ENCODE measurements at regions not wholly inside any gene's neighbourhood (a gene's known extent, or its start where the extent isn't known, plus 50 kb on each side); places are given as distances from the start of the nearest gene placed in this dataset.

DNA sequence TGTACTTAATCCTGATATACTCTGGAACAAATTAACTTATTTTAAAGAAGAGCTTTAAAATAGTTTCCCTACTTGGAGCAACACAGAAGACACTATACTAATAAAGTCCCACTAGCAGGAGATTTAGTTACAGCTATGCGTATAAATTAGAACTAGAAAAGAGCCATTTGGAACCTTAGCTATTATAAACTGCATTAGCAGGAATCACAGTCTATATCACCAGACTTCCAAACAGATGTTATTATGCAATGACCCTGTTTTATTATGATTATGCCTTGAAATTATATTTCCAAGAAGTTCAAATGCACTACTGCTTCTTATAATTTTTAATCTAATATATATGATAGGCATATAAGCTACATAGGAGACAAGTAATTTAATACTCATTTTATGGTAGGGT is 95.5 kb upstream of the WDR44 start:
- H3K79me2 ChIP-seq (ENCODE audit: insufficient read depth), result no peaks in the 10 kb centered on the region
- peaks cover 12% of the 10 kb centered on the region for H3K4me1 ChIP-seq (ENCODE audit: insufficient read depth)
- no peak overlapping the region for H3K4me2 ChIP-seq (ENCODE audit: unreplicated experiment)
- H4K20me1 ChIP-seq (ENCODE audit: insufficient read depth), result no peaks in the 10 kb centered on the region
- in situ Hi-C loops (cut with MboI), result no loop called here
- no peaks in the 10 kb centered on the region for H3K9me2 ChIP-seq (ENCODE audit: insufficient read depth)
- H3F3A ChIP-seq (ENCODE audit: insufficient read depth), result no peaks in the 10 kb centered on the region
- no peak overlapping the region for H3K27ac ChIP-seq
- H3K36me3 ChIP-seq (ENCODE audit: low read depth), result no peaks in the 10 kb centered on the region
- no peak for DNase-seq
- no peak overlapping the region for H3K9ac ChIP-seq
- H3K4me3 ChIP-seq, result no peak overlapping the region
- no peaks in the 10 kb centered on the region for H3K27me3 ChIP-seq (replicated peaks; ENCODE audit: insufficient read depth)
- no peak for TF ChIP-seq EZH2phosphoT487 (IDR thresholded peaks at IDR 0.05; ENCODE audit: insufficient read depth, low read depth)
- TF ChIP-seq EZH2 (IDR thresholded peaks at IDR 0.05; ENCODE audit: insufficient read depth, poor library complexity, severe bottlenecking), result no peak
- whole genome bisulfite sequencing, 2 experiments (ENCODE audit: low coverage in 1 of 2, low lambda C conversion rate in 2 of 2, missing lambda C conversion rate in 2 of 2), result 69 to 76% methylated on average over 1 of the region's 1 CpG
- no peaks in the 10 kb centered on the region for H3K9me3 ChIP-seq (ENCODE audit: low read depth)
- no peak overlapping the region for H2AFZ ChIP-seq

DNA sequence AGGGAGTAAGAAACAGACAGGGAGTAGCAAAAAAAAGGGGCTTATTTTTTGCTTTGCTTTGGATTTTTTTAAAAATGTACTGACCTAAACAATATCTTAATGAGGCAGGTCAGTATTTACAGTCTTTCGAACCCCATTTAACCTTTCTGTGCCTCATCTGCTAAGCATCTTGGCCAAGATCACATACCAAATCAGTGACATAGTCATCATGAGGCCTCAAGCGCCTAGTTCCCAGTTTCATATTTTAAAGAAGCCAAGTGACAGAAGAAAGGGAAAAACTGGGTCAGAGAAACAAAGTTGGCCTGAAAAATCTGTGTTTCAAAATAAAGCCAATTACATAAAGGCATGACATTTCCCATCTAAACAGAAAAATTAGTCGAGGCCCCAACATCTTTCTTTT is 94.6 kb upstream of the WDR44 start:
- DNase-seq, result peak; percentile 54
- H2AFZ ChIP-seq, result no peak overlapping the region
- in situ Hi-C loops (cut with MboI), result no loop called here
- no peak overlapping the region for H3K4me2 ChIP-seq (ENCODE audit: unreplicated experiment)
- H3K4me1 ChIP-seq (ENCODE audit: insufficient read depth), result peaks cover 12% of the 10 kb centered on the region
- no peaks in the 10 kb centered on the region for H3K79me2 ChIP-seq (ENCODE audit: insufficient read depth)
- H3K9me3 ChIP-seq (ENCODE audit: low read depth), result no peaks in the 10 kb centered on the region
- H3K36me3 ChIP-seq (ENCODE audit: low read depth), result no peaks in the 10 kb centered on the region
- no peak for TF ChIP-seq EZH2 (IDR thresholded peaks at IDR 0.05; ENCODE audit: insufficient read depth, poor library complexity, severe bottlenecking)
- TF ChIP-seq EZH2phosphoT487 (IDR thresholded peaks at IDR 0.05; ENCODE audit: insufficient read depth, low read depth), result no peak
- H3K27me3 ChIP-seq (replicated peaks; ENCODE audit: insufficient read depth), result no peaks in the 10 kb centered on the region
- 0 out of 2 replicates have a peak overlapping the region, but pooled peaks have one; percentile 4 for H3K27ac ChIP-seq
- H3F3A ChIP-seq (ENCODE audit: insufficient read depth), result no peaks in the 10 kb centered on the region
- H3K4me3 ChIP-seq, result no peak overlapping the region
- 4 to 5% methylated on average over 3 of the region's 3 CpGs for WGBS, 2 experiments (ENCODE audit: low coverage in 1 of 2, low lambda C conversion rate in 2 of 2, missing lambda C conversion rate in 2 of 2)
- H3K9me2 ChIP-seq (ENCODE audit: insufficient read depth), result no peaks in the 10 kb centered on the region
- H4K20me1 ChIP-seq (ENCODE audit: insufficient read depth), result no peaks in the 10 kb centered on the region
- H3K9ac ChIP-seq, result no peak overlapping the region

DNA sequence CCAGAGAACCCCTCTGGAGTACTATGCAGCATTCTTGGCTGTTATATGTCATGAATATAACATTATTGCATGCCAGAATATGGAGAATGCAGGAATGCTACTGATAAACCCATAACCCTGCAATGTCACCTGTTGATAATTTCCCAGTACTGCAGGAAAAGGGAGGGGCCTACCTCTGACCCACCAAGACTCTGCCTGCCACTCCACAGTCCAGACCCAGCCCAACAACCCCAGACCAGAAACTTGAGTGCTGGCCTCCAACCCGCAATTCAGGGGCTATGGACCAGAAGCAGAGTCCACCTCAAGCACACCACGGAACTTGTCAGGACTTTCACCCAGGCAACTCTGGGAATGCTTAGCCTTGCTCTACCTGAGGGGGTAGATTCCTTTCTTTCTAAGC is 92.9 kb upstream of the WDR44 start:
- no peak for DNase-seq
- WGBS, 2 experiments (ENCODE audit: low coverage in 1 of 2, low lambda C conversion rate in 2 of 2, missing lambda C conversion rate in 2 of 2), result 90 to 100% methylated on average over 2 of the region's 2 CpGs
- TF ChIP-seq EZH2 (IDR thresholded peaks at IDR 0.05; ENCODE audit: insufficient read depth, poor library complexity, severe bottlenecking), result no peak
- TF ChIP-seq EZH2phosphoT487 (IDR thresholded peaks at IDR 0.05; ENCODE audit: insufficient read depth, low read depth), result no peak
- H2AFZ ChIP-seq, result no peak overlapping the region
- peaks cover 12% of the 10 kb centered on the region for H3K4me1 ChIP-seq (ENCODE audit: insufficient read depth)
- no peaks in the 10 kb centered on the region for H3K79me2 ChIP-seq (ENCODE audit: insufficient read depth)
- no peaks in the 10 kb centered on the region for H3K9me2 ChIP-seq (ENCODE audit: insufficient read depth)
- H3K36me3 ChIP-seq (ENCODE audit: low read depth), result no peaks in the 10 kb centered on the region
- in situ Hi-C loops (cut with MboI), result no loop called here
- no peaks in the 10 kb centered on the region for H3K27me3 ChIP-seq (replicated peaks; ENCODE audit: insufficient read depth)
- no peak overlapping the region for H3K4me3 ChIP-seq
- H4K20me1 ChIP-seq (ENCODE audit: insufficient read depth), result no peaks in the 10 kb centered on the region
- H3K9me3 ChIP-seq (ENCODE audit: low read depth), result no peaks in the 10 kb centered on the region
- no peak overlapping the region for H3K27ac ChIP-seq
- H3K4me2 ChIP-seq (ENCODE audit: unreplicated experiment), result no peak overlapping the region
- H3F3A ChIP-seq (ENCODE audit: insufficient read depth), result no peaks in the 10 kb centered on the region
- H3K9ac ChIP-seq, result no peak overlapping the region

DNA sequence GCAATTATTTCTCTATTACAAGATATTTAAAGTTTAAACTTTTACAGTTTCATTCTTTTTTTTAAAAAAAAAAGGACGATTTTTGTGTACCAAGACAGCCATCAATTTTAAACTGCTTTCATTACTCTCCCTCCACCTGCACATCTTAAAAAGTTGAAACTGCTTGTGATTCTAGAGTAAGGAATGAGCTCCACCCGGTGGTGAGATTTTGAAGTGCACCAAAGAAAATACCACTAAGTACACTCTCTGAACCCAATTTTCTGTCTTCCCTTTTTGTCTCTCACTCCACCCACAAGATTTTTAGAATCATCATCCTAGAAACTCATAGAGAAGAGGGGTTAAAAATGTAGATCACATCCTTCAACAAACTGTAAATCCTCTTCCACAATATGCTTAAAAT is 91.3 kb upstream of the WDR44 start:
- TF ChIP-seq EZH2 (IDR thresholded peaks at IDR 0.05; ENCODE audit: insufficient read depth, poor library complexity, severe bottlenecking), result no peak
- TF ChIP-seq EZH2phosphoT487 (IDR thresholded peaks at IDR 0.05; ENCODE audit: insufficient read depth, low read depth), result no peak
- H3K9ac ChIP-seq, result no peak overlapping the region
- H3K27ac ChIP-seq, result no peak overlapping the region
- H2AFZ ChIP-seq, result no peak overlapping the region
- WGBS, 2 experiments (ENCODE audit: low coverage in 1 of 2, low lambda C conversion rate in 2 of 2, missing lambda C conversion rate in 2 of 2), result 0 to 6% methylated on average over 2 of the region's 2 CpGs
- H3K27me3 ChIP-seq (replicated peaks; ENCODE audit: insufficient read depth), result no peaks in the 10 kb centered on the region
- no peaks in the 10 kb centered on the region for H3K79me2 ChIP-seq (ENCODE audit: insufficient read depth)
- H3K4me2 ChIP-seq (ENCODE audit: unreplicated experiment), result no peak overlapping the region
- no peaks in the 10 kb centered on the region for H3F3A ChIP-seq (ENCODE audit: insufficient read depth)
- in situ Hi-C loops (cut with MboI), result no loop called here
- peaks cover 12% of the 10 kb centered on the region for H3K4me1 ChIP-seq (ENCODE audit: insufficient read depth)
- no peak overlapping the region for H3K4me3 ChIP-seq
- DNase-seq, result peak; percentile 35
- no peaks in the 10 kb centered on the region for H3K9me3 ChIP-seq (ENCODE audit: low read depth)
- no peaks in the 10 kb centered on the region for H3K9me2 ChIP-seq (ENCODE audit: insufficient read depth)
- no peaks in the 10 kb centered on the region for H3K36me3 ChIP-seq (ENCODE audit: low read depth)
- no peaks in the 10 kb centered on the region for H4K20me1 ChIP-seq (ENCODE audit: insufficient read depth)

DNA sequence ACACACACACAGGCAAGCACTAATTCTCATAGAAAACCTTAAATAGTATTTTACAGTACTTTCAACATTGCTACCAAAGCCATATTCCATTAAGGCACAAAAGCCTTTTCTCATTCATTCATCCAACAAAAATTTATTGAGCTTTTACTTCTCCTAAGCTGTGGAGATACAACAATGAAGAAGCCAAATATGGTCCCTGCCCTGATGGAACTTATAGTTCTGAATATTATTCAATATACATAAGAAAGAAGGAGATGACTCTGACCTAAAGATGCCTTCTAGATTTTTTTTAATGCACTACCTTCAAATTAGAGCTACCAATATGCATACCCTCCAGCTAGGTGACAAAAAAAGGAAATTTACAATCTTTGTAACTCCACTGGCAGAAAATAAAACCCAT is 90.0 kb upstream of the WDR44 start:
- no peak for DNase-seq
- peaks cover 9% of the 10 kb centered on the region for H3K4me1 ChIP-seq (ENCODE audit: insufficient read depth)
- H3K9me3 ChIP-seq (ENCODE audit: low read depth), result no peaks in the 10 kb centered on the region
- TF ChIP-seq EZH2 (IDR thresholded peaks at IDR 0.05; ENCODE audit: insufficient read depth, poor library complexity, severe bottlenecking) (no peak), EZH2phosphoT487 (IDR thresholded peaks at IDR 0.05; ENCODE audit: insufficient read depth, low read depth) (no peak)
- no peaks in the 10 kb centered on the region for H3K79me2 ChIP-seq (ENCODE audit: insufficient read depth)
- H3K27me3 ChIP-seq (replicated peaks; ENCODE audit: insufficient read depth), result no peaks in the 10 kb centered on the region
- in situ Hi-C loops (cut with MboI), result no loop called here
- H3K9ac ChIP-seq, result no peak overlapping the region
- no peaks in the 10 kb centered on the region for H3K9me2 ChIP-seq (ENCODE audit: insufficient read depth)
- H4K20me1 ChIP-seq (ENCODE audit: insufficient read depth), result no peaks in the 10 kb centered on the region
- no peak overlapping the region for H3K4me2 ChIP-seq (ENCODE audit: unreplicated experiment)
- H3F3A ChIP-seq (ENCODE audit: insufficient read depth), result no peaks in the 10 kb centered on the region
- no peaks in the 10 kb centered on the region for H3K36me3 ChIP-seq (ENCODE audit: low read depth)
- H2AFZ ChIP-seq, result no peak overlapping the region
- no peak overlapping the region for H3K27ac ChIP-seq
- no peak overlapping the region for H3K4me3 ChIP-seq

Data from GM23248 (cell line).